Nephron (organoid): ENCODE measurements at regions not wholly inside any gene's neighbourhood (a gene's known extent, or its start where the extent isn't known, plus 50 kb on each side); places are given as distances from the start of the nearest gene placed in this dataset.

Experiments
- H3K27ac Mint-ChIP-seq, 3 experiments: 2 replicates each; pipeline ENCODE4 v1.8.0; 2020; ENCODE audit warnings: mixed read lengths in 3 of 3, mild to moderate bottlenecking in 2 of 3, moderate library complexity in 1 of 3
- H3K27me3 Mint-ChIP-seq: 2 replicates; pipeline ENCODE4 v1.8.0; 2021; ENCODE audit warnings: low read depth, mild to moderate bottlenecking, moderate library complexity, mixed read lengths
- H3K36me3 Mint-ChIP-seq: 2 replicates; pipeline ENCODE4 v1.8.0; 2020; ENCODE audit warnings: low read depth, mixed read lengths
- H3K4me1 Mint-ChIP-seq: 2 replicates; pipeline ENCODE4 v1.8.0; 2020; ENCODE audit warnings: mixed read lengths
- H3K4me3 Mint-ChIP-seq, 3 experiments: 2 replicates each; pipeline ENCODE4 v1.8.0; 2020; ENCODE audit warnings: mild to moderate bottlenecking in 3 of 3, mixed read lengths in 3 of 3, moderate library complexity in 2 of 3
- H3K9me3 Mint-ChIP-seq: 2 replicates; pipeline ENCODE4 v1.8.0; 2020; ENCODE audit warnings: mixed read lengths
- CTCF ChIP-seq, 3 experiments: fragments of 200-600 bp; sonication (generic); IDR thresholded peaks; one replicate each; pipeline ENCODE4 v1.5.0; 2021; ENCODE audit warnings: antibody characterized with exemption in 3 of 3; ENCODE audit not compliant: unreplicated experiment in 3 of 3

- Mint-ChIP-seq H3K36me3 (no peaks in the 10 kb centered on the region), H3K27me3 (peaks cover 4% of the 10 kb centered on the region)
These were observed 337.3 kb upstream of the GHITM start for GRCh38 chr10:83801983-83802382.

GRCh38 chr10:83806717-83807116, 332.6 kb upstream of the GHITM start:
- Mint-ChIP-seq H3K4me1 (no peaks in the 10 kb centered on the region), H3K4me3 (no peak overlapping the region), H3K36me3 (no peaks in the 10 kb centered on the region), H3K9me3 (peaks cover 4% of the 10 kb centered on the region), H3K27me3 (peaks cover 4% of the 10 kb centered on the region), H3K27ac (peak overlapping the region in 1 of 3 experiments; percentile 17)
- no peak for TF ChIP-seq CTCF (IDR thresholded peaks at IDR 0.05; ENCODE audit: unreplicated experiment in 3 of 3)

More at GRCh38 chr10:83801983-83802382, 337.3 kb upstream of the GHITM start:
- Mint-ChIP-seq H3K4me3 (no peak overlapping the region), H3K27ac (no peak overlapping the region), H3K4me1 (no peaks in the 10 kb centered on the region), H3K9me3 (peaks cover 19% of the 10 kb centered on the region)
- TF ChIP-seq CTCF (IDR thresholded peaks at IDR 0.05; ENCODE audit: unreplicated experiment in 3 of 3), result no peak

GRCh38 chr10:83809001-83809400, 330.3 kb upstream of the GHITM start:
- H3K27ac Mint-ChIP-seq, result no peak overlapping the region
- no peaks in the 10 kb centered on the region for H3K9me3 Mint-ChIP-seq
- no peaks in the 10 kb centered on the region for H3K4me1 Mint-ChIP-seq
- H3K36me3 Mint-ChIP-seq, result no peaks in the 10 kb centered on the region
- no peak for TF ChIP-seq CTCF (IDR thresholded peaks at IDR 0.05; ENCODE audit: unreplicated experiment in 3 of 3)
- H3K27me3 Mint-ChIP-seq, result peaks cover 4% of the 10 kb centered on the region
- no peak overlapping the region for H3K4me3 Mint-ChIP-seq

- no peak for TF ChIP-seq CTCF (IDR thresholded peaks at IDR 0.05; ENCODE audit: unreplicated experiment in 3 of 3)
- no peaks in the 10 kb centered on the region for H3K36me3 Mint-ChIP-seq
- H3K4me3 Mint-ChIP-seq, result no peak overlapping the region
- H3K4me1 Mint-ChIP-seq, result no peaks in the 10 kb centered on the region
- no peaks in the 10 kb centered on the region for H3K9me3 Mint-ChIP-seq
- H3K27me3 Mint-ChIP-seq, result no peaks in the 10 kb centered on the region
- no peak overlapping the region for H3K27ac Mint-ChIP-seq
These were observed 322.4 kb upstream of the GHITM start for GRCh38 chr10:83816942-83817341.

GRCh38 chr10:83817797-83818196, 321.5 kb upstream of the GHITM start:
- Mint-ChIP-seq H3K27me3 (no peaks in the 10 kb centered on the region), H3K9me3 (no peaks in the 10 kb centered on the region), H3K27ac (no peak overlapping the region), H3K4me3 (no peak overlapping the region), H3K36me3 (no peaks in the 10 kb centered on the region), H3K4me1 (no peaks in the 10 kb centered on the region)
- no peak for TF ChIP-seq CTCF (IDR thresholded peaks at IDR 0.05; ENCODE audit: unreplicated experiment in 3 of 3)

GRCh38 chr10:83819609-83820008, 319.7 kb upstream of the GHITM start:
- H3K27me3 Mint-ChIP-seq, result no peaks in the 10 kb centered on the region
- TF ChIP-seq CTCF (IDR thresholded peaks at IDR 0.05; ENCODE audit: unreplicated experiment in 3 of 3), result no peak
- H3K27ac Mint-ChIP-seq, result no peak overlapping the region
- peaks cover 7% of the 10 kb centered on the region for H3K4me1 Mint-ChIP-seq
- H3K4me3 Mint-ChIP-seq, result no peak overlapping the region
- H3K36me3 Mint-ChIP-seq, result no peaks in the 10 kb centered on the region
- peaks cover 2% of the 10 kb centered on the region for H3K9me3 Mint-ChIP-seq
